ENCODE measurements at regions not wholly inside any gene's neighbourhood (a gene's known extent, or its start where the extent isn't known, plus 50 kb on each side); places are given as distances from the start of the nearest gene placed in this dataset.
"Not testable (repeated sequence)": the region's sequence is repeated elsewhere in the genome, so short reads cannot be mapped to it uniquely, and the experiment has no call there.

- DNase-seq, result no peak
Measured at GRCh38 chr6:166718516-166718915, 91.5 kb upstream of the RPS6KA2 start.

GRCh38 chr6:166716910-166717617 is 90.0 kb upstream of the RPS6KA2 start:
- no peak for DNase-seq

DNA sequence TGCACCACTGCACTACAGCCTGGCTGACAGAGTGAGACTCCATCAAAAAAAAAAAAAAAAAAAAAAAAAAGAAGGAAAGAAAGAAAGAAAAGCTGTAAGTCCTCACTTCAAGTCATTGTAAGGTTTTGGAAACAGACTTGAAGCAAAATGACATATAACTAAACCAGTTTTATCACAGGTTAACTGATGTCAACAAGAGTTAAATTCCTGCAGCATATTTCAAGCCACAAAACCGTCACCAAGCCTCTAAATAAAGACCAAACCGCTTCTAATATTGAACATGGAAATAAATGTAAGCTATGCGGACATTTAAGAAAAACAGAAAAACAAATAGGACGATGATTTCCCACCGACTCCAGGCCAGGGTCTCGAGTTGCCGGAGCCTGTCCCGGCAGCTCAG is 88.9 kb upstream of the RPS6KA2 start:
- DNase-seq, result no peak

- no peak for DNase-seq
Measured at GRCh38 chr6:166715065-166715464, 88.0 kb upstream of the RPS6KA2 start.

DNA sequence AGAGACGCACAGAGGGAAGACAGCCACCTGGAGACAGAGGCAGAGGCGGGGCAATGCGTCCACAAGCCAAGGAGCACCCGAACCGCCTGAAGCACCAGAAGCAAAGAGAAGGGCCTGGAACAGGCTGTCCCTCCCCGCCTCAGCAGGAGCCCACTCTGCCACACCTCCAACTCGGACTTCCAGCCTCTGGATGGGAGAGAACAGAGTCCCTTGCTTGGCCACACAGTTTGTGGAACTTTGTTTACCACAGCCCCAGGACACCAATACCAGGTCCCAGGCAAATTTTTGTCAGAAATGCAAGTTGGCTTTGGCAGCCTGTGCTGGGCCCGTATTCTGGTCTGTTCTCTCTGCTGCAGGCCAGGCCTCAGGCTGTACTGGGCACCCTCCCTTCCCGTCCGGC is 87.5 kb upstream of the RPS6KA2 start:
- DNase-seq, result no peak

GRCh38 chr6:166714187-166714510 is 87.1 kb upstream of the RPS6KA2 start:
- no peak for DNase-seq

DNA sequence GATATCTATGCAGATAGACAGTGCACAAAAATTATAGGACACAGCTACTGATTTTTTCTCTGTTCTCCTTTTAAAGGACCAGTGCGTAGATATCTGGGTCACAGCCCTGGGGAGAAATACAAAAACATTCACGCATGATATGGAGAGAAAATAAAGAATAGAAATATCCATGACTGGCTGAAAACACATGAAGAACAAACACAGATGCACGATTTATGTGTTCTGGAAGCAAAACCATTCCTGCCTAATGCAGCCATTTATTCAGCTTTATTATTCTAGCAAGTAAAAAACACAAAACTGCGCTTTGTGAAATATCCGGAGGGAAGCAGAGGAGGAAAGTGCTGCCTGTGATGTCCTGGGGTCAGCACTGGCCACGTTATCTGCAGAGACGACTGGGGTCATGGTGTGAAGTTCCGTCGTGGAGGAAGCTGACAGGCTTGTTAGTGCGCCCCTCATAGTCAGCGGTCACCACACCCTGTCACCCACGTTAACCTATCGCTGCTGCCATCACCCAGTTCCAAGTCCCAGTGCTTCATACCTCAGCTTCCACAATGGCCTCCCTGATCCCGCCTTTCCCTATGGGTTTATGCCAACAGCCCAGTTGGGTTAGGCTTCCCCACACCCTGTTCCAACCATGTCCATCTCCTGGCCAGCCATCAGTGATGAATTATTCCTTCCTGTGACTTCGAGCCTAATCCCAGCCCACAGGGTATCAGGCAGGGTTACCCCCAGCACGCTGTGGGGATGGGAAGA is 86.6 kb upstream of the RPS6KA2 start:
- DNase-seq, result no peak

- DNase-seq, result no peak
Measured at GRCh38 chr6:166712286-166713228, 85.5 kb upstream of the RPS6KA2 start.

- DNase-seq, result no peak
Measured at GRCh38 chr6:166710084-166710483, 83.0 kb upstream of the RPS6KA2 start.

GRCh38 chr6:166708460-166708859 is 81.4 kb upstream of the RPS6KA2 start:
- no peak for DNase-seq

- no peak for DNase-seq
Measured at GRCh38 chr6:166707045-166707444, 80.0 kb upstream of the RPS6KA2 start.

DNA sequence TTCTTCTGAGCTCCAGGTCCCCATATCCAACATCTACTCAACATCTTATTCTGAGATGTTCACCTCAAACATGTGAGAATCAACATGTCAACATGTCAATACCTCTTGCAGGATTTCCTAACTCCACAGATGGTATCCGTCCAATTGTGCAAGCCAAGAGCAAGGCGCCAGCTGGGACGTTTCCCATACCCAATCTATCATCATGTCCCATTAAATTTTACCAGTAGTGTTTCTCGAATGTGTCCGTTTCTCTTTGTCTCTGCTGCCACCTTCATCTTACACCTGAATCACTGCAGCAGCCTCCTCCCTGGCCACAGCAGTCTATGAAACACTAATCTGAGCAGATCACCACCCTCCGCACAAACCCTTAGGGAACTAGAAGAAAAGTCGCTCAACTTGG is 78.0 kb upstream of the RPS6KA2 start:
- DNase-seq, result no peak

DNA sequence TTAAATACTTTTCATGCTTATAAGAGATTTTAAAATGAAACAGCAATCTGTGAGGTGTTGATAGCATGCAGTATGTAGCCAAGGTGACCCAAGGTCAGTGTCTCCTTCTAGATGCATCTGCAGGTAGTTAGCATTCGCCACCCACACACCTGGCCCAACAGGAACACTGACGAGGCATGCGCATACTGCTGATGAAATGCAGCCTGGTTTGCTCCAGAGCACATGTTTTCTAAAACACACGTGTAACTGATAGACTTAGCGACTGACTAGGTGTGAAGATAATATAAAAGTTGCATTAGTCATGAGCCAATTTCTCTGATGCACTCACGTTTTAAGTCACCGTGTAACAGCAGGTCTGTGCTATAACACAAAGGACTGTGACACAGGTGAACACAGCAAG is 77.1 kb upstream of the RPS6KA2 start:
- no peak for DNase-seq

GRCh38 chr6:166703149-166703710 is 76.2 kb upstream of the RPS6KA2 start:
- DNase-seq, result no peak

DNA sequence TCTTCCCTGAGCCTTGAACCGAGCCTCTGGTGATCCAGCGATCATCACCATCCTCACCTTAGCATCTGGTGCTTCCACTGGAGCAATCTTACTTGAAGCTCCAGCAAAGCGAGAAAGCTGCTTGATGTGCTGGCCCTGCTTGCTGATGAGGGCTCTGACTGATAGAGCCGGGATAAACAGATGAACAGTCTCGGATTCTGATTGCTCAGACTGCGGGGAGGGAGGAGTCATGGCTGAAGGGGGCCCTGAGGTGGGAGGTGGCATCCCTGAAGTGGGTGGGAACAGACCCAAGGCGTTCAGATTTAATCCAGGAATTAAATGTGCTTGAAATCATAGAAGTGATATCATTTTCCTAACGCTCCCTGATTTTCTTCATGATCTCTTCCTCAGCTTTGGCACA is 74.4 kb upstream of the RPS6KA2 start:
- not testable (repeated sequence) for DNase-seq

DNA sequence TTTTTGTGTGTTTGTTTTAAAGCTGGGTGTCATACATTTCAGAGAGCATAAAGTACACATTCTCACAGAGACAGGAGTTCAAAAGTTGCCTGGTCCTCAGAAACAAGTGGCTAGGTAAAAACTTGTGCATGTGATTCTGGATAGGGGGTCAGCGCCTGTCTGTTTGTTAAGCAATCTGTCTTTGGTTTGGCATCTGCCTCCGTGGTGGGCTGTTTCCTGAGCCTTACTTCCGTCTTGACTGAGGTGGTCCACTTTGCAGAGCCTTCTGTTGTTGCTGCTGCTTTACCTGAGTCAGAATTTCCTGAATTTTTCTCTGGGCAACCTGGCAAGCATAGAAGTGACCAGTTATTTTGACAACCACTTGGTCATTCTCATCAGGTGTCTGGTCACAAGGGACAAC is 73.8 kb upstream of the RPS6KA2 start:
- not testable (repeated sequence) for DNase-seq

GRCh38 chr6:166697113-166697512 is 70.1 kb upstream of the RPS6KA2 start:
- DNase-seq, result no peak

DNA sequence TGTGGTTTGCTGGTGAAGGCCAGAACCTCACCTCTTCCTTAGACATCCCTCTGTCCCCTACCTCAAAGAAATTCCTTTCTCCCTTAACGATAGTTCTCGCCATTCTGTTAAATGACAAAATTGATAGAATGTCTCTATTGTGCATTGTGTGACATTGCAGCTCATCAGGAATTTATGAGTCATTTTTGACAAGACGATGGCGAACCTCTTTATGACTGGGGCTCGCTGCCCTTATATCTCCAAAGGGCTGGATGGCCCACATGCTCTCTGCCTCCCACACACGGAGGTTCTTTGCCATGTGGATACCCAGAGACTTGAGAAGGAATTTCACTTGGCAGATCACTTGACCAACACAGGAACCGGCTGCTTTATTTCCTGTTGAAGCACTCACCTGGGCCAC is 66.8 kb upstream of the RPS6KA2 start:
- no peak for DNase-seq

GRCh38 chr6:166692723-166693302 is 65.8 kb upstream of the RPS6KA2 start:
- DNase-seq, result no peak

DNA sequence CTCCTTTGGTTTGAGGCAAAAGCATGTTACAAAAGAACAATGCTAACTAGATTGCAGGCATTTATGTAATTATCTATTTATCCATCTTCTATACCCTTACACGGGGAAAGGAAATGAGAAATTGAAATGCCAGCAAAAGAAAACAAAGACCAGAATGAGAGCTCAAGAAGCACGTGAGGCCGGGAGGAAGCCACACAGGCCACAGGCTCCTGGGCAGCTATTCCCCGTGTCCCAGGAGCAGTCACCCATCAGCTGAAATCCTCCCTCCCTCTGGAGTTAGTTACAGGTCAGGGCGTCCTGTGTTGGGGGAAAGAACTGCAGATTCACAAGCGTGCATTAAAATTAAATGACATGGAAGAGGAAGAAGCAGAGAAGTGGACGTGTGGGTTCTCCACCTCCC is 64.7 kb upstream of the RPS6KA2 start:
- no peak for DNase-seq

GRCh38 chr6:166691199-166691598 is 64.1 kb upstream of the RPS6KA2 start:
- DNase-seq, result no peak

DNA sequence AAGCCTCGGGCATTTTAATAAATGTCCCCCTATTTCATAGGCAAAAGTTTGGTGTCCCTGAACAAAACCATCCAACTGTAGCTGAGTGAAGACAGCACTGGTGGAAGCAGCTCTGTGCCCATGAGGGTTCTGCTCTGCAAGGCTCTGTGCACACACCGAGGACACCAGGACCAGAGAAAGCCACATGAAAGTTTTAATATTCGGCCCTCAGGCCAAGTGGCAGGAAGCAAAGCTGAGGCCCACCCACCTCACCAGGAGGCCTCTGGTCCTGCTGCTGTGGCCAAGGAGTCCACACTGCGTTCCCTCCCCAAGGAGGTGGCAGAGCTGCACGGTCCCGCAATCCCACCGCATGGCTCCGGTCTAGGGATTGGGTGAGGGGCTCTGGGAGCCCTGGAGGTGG is 62.6 kb upstream of the RPS6KA2 start:
- DNase-seq, result no peak

GRCh38 chr6:166688901-166689300 is 61.9 kb upstream of the RPS6KA2 start:
- DNase-seq, result no peak

All from CD4-positive, alpha-beta T cell treated with Interferon alpha-2 for 1 hour (primary cell).